BLaER1 treated with 17β-estradiol and CSF1 and Interleukin-3, amounts not matched to agents 10 nM and 100 nM (cell line): ENCODE measurements at regions not wholly inside any gene's neighbourhood (a gene's known extent, or its start where the extent isn't known, plus 50 kb on each side); places are given as distances from the start of the nearest gene placed in this dataset.

Source experiments
- H3K27ac ChIP-seq, 11 experiments: shearing (Covaris generic); formaldehyde crosslinking; 2 replicates each; pipeline ENCODE4 v1.8.1; 2022
- H3K27me3 ChIP-seq, 11 experiments: shearing (Covaris generic); formaldehyde crosslinking; 2 replicates each; pipeline ENCODE4 v1.8.1; 2022
- H3K36me3 ChIP-seq, 11 experiments: shearing (Covaris generic); formaldehyde crosslinking; 2 replicates each; pipeline ENCODE4 v1.8.1; 2022
- H3K4me1 ChIP-seq, 10 experiments: shearing (Covaris generic); formaldehyde crosslinking; 2 replicates each; pipeline ENCODE4 v1.8.1; 2022
- H3K4me2 ChIP-seq, 11 experiments: shearing (Covaris generic); formaldehyde crosslinking; 2 replicates each; pipeline ENCODE4 v1.8.1; 2022
- H3K4me3 ChIP-seq, 10 experiments: shearing (Covaris generic); formaldehyde crosslinking; 2 replicates each; pipeline ENCODE4 v1.8.1; 2022
- H3K9ac ChIP-seq, 11 experiments: shearing (Covaris generic); formaldehyde crosslinking; 2 replicates each; pipeline ENCODE4 v1.8.1; 2022
- H3K9me3 ChIP-seq, 11 experiments: shearing (Covaris generic); formaldehyde crosslinking; replicated peaks in 1 of 11; 2 replicates each; pipeline ENCODE4 v1.8.1; 2022
- H4K20me1 ChIP-seq, 11 experiments: shearing (Covaris generic); formaldehyde crosslinking; 2 replicates each; pipeline ENCODE4 v1.8.1; 2022
- Cebpa-rat ChIP-seq, 11 experiments: shearing (Covaris generic); IDR thresholded peaks; 2 replicates each; pipeline ENCODE4 v1.8.1; 2022

DNA sequence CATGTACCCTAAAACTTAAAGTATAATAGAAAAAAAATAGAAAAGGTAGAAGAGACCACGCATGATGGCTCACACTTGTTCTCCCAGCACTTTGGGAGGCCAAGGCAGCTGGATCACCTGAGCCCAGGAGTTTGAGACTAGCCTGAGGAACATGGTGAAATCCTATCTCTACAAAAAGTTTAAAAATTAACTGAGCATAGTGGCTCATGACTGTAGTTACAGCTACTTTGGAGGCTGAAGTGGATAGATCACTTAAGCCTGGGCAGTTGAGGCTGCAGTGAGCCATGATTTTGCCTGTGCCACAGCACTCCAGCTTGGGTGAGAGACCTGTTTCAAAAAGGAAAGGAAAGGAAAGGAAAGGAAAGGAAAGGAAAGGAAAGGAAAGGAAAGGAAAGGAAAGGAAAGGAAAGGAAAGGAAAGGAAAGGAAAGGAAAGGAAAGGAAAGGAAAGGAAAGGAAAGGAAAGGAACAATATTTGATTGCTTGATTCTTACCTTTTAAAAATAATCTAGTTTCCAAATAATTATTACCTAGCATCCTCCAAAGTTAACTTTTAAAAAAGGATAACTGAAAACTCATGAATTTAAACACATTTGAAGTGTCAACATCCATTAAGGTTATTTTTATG is 99.9 kb upstream of the PAX6 start:
- no peak overlapping the region for H3K27ac ChIP-seq
- no peak for TF ChIP-seq Cebpa-rat (IDR thresholded peaks at IDR 0.05)
- H3K4me1 ChIP-seq, result peaks cover 0 to 13% (median 10%) of the 10 kb centered on the region in 10 experiments; a peak in 11 of 20 replicates
- H3K4me2 ChIP-seq, result no peak overlapping the region
- H3K9me3 ChIP-seq, result peaks cover 0 to 3% (median 0%) of the 10 kb centered on the region in 11 experiments; a peak in 1 of 22 replicates
- H4K20me1 ChIP-seq, result no peaks in the 10 kb centered on the region
- H3K27me3 ChIP-seq, result no peaks in the 10 kb centered on the region
- no peak overlapping the region for H3K9ac ChIP-seq
- H3K36me3 ChIP-seq, result no peaks in the 10 kb centered on the region
- H3K4me3 ChIP-seq, result no peak overlapping the region

GRCh38 chr11:31903225-31904074 is 92.3 kb upstream of the PAX6 start:
- Histone ChIP-seq H3K9ac (no peak overlapping the region), H3K27me3 (no peaks in the 10 kb centered on the region)

DNA sequence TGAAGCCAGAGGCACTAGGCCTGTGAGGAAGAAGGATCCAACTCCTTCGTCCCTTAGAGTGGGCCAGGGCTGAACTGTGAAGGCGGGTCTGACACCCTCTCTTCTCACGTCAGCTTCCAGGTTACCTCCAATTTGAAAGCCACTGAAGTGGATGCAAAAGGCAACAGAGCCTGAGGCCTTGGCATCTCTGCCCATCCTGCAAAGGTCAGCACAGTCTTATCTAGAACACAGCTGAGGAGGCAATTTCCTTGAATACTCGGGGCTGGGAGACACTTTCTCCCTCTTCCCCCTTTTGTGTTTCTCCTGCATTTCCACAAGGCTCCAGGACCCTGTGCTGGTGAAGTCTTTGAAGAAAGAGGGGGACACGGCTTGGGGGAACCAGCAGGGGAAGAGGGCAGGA is 91.6 kb upstream of the PAX6 start:
- Histone ChIP-seq H3K36me3 (no peaks in the 10 kb centered on the region), H3K9ac (no peak overlapping the region), H3K9me3 (peaks cover 0 to 3% (median 0%) of the 10 kb centered on the region in 11 experiments; a peak in 1 of 22 replicates), H3K4me3 (no peak overlapping the region), H3K4me1 (peaks cover 0 to 4% (median 0%) of the 10 kb centered on the region in 10 experiments; a peak in 1 of 20 replicates), H3K27me3 (no peaks in the 10 kb centered on the region), H3K27ac (no peak overlapping the region), H4K20me1 (no peaks in the 10 kb centered on the region), H3K4me2 (no peak overlapping the region)
- no peak for TF ChIP-seq Cebpa-rat (IDR thresholded peaks at IDR 0.05)

More at GRCh38 chr11:31903225-31904074, 92.3 kb upstream of the PAX6 start:
- Histone ChIP-seq H3K4me1 (peaks cover 0 to 4% (median 0%) of the 10 kb centered on the region in 10 experiments; a peak in 1 of 20 replicates), H3K9me3 (peaks cover 0 to 3% (median 0%) of the 10 kb centered on the region in 11 experiments; a peak in 1 of 22 replicates), H3K4me3 (no peak overlapping the region), H4K20me1 (no peaks in the 10 kb centered on the region), H3K27ac (no peak overlapping the region), H3K36me3 (no peaks in the 10 kb centered on the region), H3K4me2 (no peak overlapping the region)
- no peak for TF ChIP-seq Cebpa-rat (IDR thresholded peaks at IDR 0.05)

DNA sequence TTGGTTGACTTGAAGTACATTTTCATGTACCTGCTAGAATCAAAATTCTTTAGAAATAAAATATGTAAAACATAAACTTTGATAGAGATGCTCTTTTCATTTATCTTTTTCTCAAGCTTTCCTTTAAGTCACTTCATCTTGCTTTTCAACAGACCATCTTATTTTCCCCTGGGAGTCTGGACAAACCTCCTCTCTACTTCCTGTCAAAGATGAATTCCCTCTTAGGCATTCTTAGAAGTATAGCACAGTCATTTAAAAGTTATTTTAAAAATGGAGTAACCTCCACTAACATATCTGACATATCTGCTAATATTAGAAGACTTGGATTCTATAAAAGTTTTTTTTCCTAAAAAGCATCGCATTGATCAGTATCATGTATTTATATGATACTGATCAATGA is 84.8 kb upstream of the PAX6 start:
- H3K9ac ChIP-seq, result no peak overlapping the region
- H4K20me1 ChIP-seq, result no peaks in the 10 kb centered on the region
- H3K4me1 ChIP-seq, result no peaks in the 10 kb centered on the region
- H3K27ac ChIP-seq, result no peak overlapping the region
- no peaks in the 10 kb centered on the region for H3K27me3 ChIP-seq
- no peak overlapping the region for H3K4me3 ChIP-seq
- H3K9me3 ChIP-seq, result 0 out of 22 replicates have a peak, but pooled peaks cover 0 to 4% (median 0%) of the 10 kb centered on the region in 11 experiments
- TF ChIP-seq Cebpa-rat (IDR thresholded peaks at IDR 0.05), result no peak
- H3K4me2 ChIP-seq, result no peak overlapping the region
- H3K36me3 ChIP-seq, result no peaks in the 10 kb centered on the region

- H3K27me3 ChIP-seq, result no peaks in the 10 kb centered on the region
- 0 out of 22 replicates have a peak, but pooled peaks cover 0 to 4% (median 0%) of the 10 kb centered on the region in 11 experiments for H3K9me3 ChIP-seq
- H4K20me1 ChIP-seq, result no peaks in the 10 kb centered on the region
- no peak overlapping the region for H3K4me3 ChIP-seq
- no peak overlapping the region for H3K27ac ChIP-seq
- H3K9ac ChIP-seq, result no peak overlapping the region
- H3K36me3 ChIP-seq, result no peaks in the 10 kb centered on the region
- TF ChIP-seq Cebpa-rat (IDR thresholded peaks at IDR 0.05), result no peak
- H3K4me1 ChIP-seq, result no peaks in the 10 kb centered on the region
- no peak overlapping the region for H3K4me2 ChIP-seq
Observed at GRCh38 chr11:31887180-31887579, 76.1 kb upstream of the PAX6 start.

- no peak overlapping the region for H3K27ac ChIP-seq
- H3K9me3 ChIP-seq, result no peaks in the 10 kb centered on the region
- H4K20me1 ChIP-seq, result no peaks in the 10 kb centered on the region
- no peak overlapping the region for H3K9ac ChIP-seq
- no peaks in the 10 kb centered on the region for H3K36me3 ChIP-seq
- no peak overlapping the region for H3K4me2 ChIP-seq
- no peak overlapping the region for H3K4me3 ChIP-seq
- H3K27me3 ChIP-seq, result no peaks in the 10 kb centered on the region
- no peaks in the 10 kb centered on the region for H3K4me1 ChIP-seq
- no peak for TF ChIP-seq Cebpa-rat (IDR thresholded peaks at IDR 0.05)
Observed at GRCh38 chr11:31884080-31884479, 73.0 kb upstream of the PAX6 start.

GRCh38 chr11:31883435-31883834 is 72.3 kb upstream of the PAX6 start:
- H3K27ac ChIP-seq, result no peak overlapping the region
- H3K36me3 ChIP-seq, result no peaks in the 10 kb centered on the region
- H3K9me3 ChIP-seq, result no peaks in the 10 kb centered on the region
- H4K20me1 ChIP-seq, result no peaks in the 10 kb centered on the region
- H3K4me2 ChIP-seq, result no peak overlapping the region
- no peak for TF ChIP-seq Cebpa-rat (IDR thresholded peaks at IDR 0.05)
- H3K4me1 ChIP-seq, result no peaks in the 10 kb centered on the region
- H3K27me3 ChIP-seq, result no peaks in the 10 kb centered on the region
- H3K4me3 ChIP-seq, result no peak overlapping the region
- H3K9ac ChIP-seq, result no peak overlapping the region

DNA sequence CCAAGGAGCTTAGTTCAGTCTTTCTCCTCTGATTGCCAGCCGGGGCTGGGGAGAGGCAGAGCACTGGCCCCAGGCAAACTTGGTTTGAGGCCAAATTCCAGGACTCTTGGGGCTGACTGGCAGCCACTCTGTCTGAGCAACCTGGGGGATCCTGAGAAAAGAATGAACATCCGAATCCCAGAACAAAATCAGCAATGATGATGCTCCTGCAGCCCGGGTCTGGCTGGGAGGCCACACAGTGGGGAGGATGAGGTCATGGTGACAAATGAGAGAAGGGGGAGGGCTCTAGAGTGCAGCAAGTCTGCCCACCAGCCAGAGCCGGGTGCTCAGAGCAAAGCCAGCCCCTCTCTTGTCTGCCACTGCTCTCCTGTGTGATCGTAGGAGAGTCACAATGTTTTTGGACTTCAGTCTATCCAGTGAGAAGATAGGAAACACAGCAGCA is 71.8 kb upstream of the PAX6 start:
- no peak for TF ChIP-seq Cebpa-rat (IDR thresholded peaks at IDR 0.05)
- H3K27me3 ChIP-seq, result no peaks in the 10 kb centered on the region
- H3K9me3 ChIP-seq, result no peaks in the 10 kb centered on the region
- no peaks in the 10 kb centered on the region for H4K20me1 ChIP-seq
- no peak overlapping the region for H3K9ac ChIP-seq
- H3K27ac ChIP-seq, result no peak overlapping the region
- H3K36me3 ChIP-seq, result no peaks in the 10 kb centered on the region
- H3K4me1 ChIP-seq, result no peaks in the 10 kb centered on the region
- no peak overlapping the region for H3K4me2 ChIP-seq
- no peak overlapping the region for H3K4me3 ChIP-seq

- no peaks in the 10 kb centered on the region for H3K9me3 ChIP-seq
- no peak overlapping the region for H3K27ac ChIP-seq
- no peak for TF ChIP-seq Cebpa-rat (IDR thresholded peaks at IDR 0.05)
- H4K20me1 ChIP-seq, result no peaks in the 10 kb centered on the region
- H3K9ac ChIP-seq, result no peak overlapping the region
- no peaks in the 10 kb centered on the region for H3K36me3 ChIP-seq
- H3K4me1 ChIP-seq, result no peaks in the 10 kb centered on the region
- H3K4me3 ChIP-seq, result no peak overlapping the region
- no peaks in the 10 kb centered on the region for H3K27me3 ChIP-seq
- H3K4me2 ChIP-seq, result no peak overlapping the region
Observed at GRCh38 chr11:31881825-31882224, 70.7 kb upstream of the PAX6 start.
